Glutamatergic neuron (in vitro differentiated cells): ENCODE measurements at regions not wholly inside any gene's neighbourhood (a gene's known extent, or its start where the extent isn't known, plus 50 kb on each side); places are given as distances from the start of the nearest gene placed in this dataset.

ENCODE experiments used
- DNase-seq: peaks from one replicate; pipeline ENCODE4 v3.0.0; 2022
- H3K27ac Mint-ChIP-seq: one replicate; pipeline ENCODE4 v1.8.0; 2020; ENCODE audit warnings: mild to moderate bottlenecking, mixed read lengths, inconsistent platforms; ENCODE audit not compliant: unreplicated experiment
- H3K27me3 Mint-ChIP-seq: one replicate; pipeline ENCODE4 v1.8.0; 2020; ENCODE audit warnings: mild to moderate bottlenecking, moderate library complexity, mixed read lengths, inconsistent platforms; ENCODE audit not compliant: unreplicated experiment
- H3K36me3 Mint-ChIP-seq: one replicate; pipeline ENCODE4 v1.8.0; 2020; ENCODE audit warnings: mild to moderate bottlenecking, mixed read lengths, inconsistent platforms; ENCODE audit not compliant: unreplicated experiment
- H3K4me1 Mint-ChIP-seq: one replicate; pipeline ENCODE4 v1.8.0; 2020; ENCODE audit warnings: mild to moderate bottlenecking, low read depth, mixed read lengths, inconsistent platforms; ENCODE audit not compliant: unreplicated experiment
- H3K4me3 Mint-ChIP-seq: one replicate; pipeline ENCODE4 v1.8.0; 2020; ENCODE audit warnings: mild to moderate bottlenecking, mixed read lengths, inconsistent platforms; ENCODE audit not compliant: unreplicated experiment
- H3K9me3 Mint-ChIP-seq: one replicate; pipeline ENCODE4 v1.8.0; 2020; ENCODE audit warnings: mild to moderate bottlenecking, moderate library complexity, mixed read lengths, inconsistent platforms; ENCODE audit not compliant: unreplicated experiment
- TF ChIP-seq, protein P1 (sequence below): fragments of 200-600 bp; sonication (generic); IDR thresholded peaks from one replicate; pipeline ENCODE4 v1.5.0; 2021; ENCODE audit not compliant: partially characterized antibody, unreplicated experiment

DNA sequence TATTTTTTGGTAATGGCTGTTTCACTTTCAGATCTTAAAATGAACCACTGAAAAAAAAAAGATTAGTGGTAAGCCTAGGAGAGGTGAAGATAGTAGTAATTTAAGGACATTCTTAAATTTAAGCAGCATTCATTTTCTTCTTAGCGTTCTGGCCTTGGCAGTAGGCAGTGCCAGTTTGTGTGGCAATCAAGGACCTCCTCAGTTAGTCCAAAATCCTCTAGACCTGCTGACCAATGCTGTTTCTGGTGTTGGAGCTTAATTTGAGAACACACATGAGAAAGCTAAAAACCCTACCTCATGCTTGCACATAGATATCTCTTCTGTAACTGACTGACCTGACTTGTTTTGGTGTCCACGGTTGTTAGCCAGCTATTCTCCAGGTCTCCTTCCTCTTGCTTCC is 219.8 kb upstream of the RGS6 start:
- peaks cover 2% of the 10 kb centered on the region for H3K27me3 Mint-ChIP-seq
- H3K4me1 Mint-ChIP-seq: peaks cover 9% of the 10 kb centered on the region
- TF ChIP-seq, protein P1, sequence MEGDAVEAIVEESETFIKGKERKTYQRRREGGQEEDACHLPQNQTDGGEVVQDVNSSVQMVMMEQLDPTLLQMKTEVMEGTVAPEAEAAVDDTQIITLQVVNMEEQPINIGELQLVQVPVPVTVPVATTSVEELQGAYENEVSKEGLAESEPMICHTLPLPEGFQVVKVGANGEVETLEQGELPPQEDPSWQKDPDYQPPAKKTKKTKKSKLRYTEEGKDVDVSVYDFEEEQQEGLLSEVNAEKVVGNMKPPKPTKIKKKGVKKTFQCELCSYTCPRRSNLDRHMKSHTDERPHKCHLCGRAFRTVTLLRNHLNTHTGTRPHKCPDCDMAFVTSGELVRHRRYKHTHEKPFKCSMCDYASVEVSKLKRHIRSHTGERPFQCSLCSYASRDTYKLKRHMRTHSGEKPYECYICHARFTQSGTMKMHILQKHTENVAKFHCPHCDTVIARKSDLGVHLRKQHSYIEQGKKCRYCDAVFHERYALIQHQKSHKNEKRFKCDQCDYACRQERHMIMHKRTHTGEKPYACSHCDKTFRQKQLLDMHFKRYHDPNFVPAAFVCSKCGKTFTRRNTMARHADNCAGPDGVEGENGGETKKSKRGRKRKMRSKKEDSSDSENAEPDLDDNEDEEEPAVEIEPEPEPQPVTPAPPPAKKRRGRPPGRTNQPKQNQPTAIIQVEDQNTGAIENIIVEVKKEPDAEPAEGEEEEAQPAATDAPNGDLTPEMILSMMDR: no peak
- H3K4me3 Mint-ChIP-seq: no peak overlapping the region
- peaks cover 2% of the 10 kb centered on the region for H3K9me3 Mint-ChIP-seq
- H3K27ac Mint-ChIP-seq: no peak overlapping the region
- no peak for DNase-seq
- no peaks in the 10 kb centered on the region for H3K36me3 Mint-ChIP-seq

DNA sequence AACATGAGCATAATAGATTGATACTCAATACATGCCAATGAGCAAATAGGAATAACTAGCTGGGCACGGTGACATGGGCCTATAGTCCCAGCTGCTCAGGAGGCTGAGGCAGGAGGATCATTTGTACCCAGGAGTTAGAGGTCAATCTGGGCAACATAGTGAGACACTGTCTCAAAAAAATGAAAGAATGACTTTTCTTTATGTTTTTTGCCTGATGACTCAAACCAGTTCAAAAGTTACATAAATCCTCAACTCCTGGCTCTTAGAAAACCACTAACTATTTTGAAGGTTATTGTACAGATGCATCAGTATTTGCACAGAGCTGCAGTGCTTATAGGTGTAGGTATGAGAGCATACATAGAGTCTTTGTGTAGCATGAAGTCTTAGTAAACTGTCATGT is 219.2 kb upstream of the RGS6 start:
- no peaks in the 10 kb centered on the region for H3K36me3 Mint-ChIP-seq
- peaks cover 9% of the 10 kb centered on the region for H3K4me1 Mint-ChIP-seq
- TF ChIP-seq, protein P1: no peak
- H3K9me3 Mint-ChIP-seq: peaks cover 2% of the 10 kb centered on the region
- no peak for DNase-seq
- peaks cover 2% of the 10 kb centered on the region for H3K27me3 Mint-ChIP-seq
- no peak overlapping the region for H3K4me3 Mint-ChIP-seq
- H3K27ac Mint-ChIP-seq: no peak overlapping the region

DNA sequence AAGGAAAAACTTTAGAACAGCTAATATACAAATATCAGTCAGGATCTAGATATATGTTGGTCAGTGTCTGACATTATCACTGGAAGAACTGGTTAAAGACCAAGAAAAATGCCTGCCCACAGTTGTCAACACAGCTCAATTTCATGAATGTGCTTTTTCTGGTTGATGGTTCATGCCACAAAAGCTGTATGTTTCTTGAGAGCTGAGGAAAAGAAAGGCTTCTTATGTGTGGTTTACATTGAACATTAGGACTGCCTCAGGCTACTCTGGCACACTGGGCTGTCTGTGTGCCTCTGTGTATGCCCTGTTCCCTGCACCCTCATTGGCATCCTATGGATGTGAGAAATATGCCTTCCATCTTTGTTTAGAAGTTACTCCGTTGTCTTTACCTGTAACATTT is 218.8 kb upstream of the RGS6 start:
- Mint-ChIP-seq H3K4me3 (no peak overlapping the region), H3K27me3 (peaks cover 2% of the 10 kb centered on the region), H3K27ac (no peak overlapping the region), H3K36me3 (no peaks in the 10 kb centered on the region), H3K4me1 (peaks cover 9% of the 10 kb centered on the region), H3K9me3 (peaks cover 2% of the 10 kb centered on the region)
- TF ChIP-seq, protein P1: no peak
- DNase-seq: no peak

DNA sequence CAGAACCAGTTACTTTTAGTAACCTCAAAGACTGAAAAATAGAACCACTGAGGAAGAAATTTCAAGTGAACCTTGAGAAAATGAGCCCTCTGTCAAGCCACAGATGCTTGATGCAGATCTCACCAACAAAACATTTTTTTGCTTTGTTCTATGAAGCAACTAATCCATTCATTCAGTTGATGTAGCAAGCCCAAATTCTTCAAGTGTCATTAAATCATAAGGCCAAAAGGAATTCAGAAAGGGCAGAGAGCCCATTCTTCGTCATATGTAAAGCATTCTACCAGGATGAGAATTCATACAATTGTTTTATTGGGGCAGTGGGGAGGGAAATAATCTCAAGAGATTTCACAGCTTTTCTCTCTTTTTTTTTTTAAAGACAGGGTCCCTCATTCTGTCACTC is 218.0 kb upstream of the RGS6 start:
- TF ChIP-seq, protein P1: no peak
- Mint-ChIP-seq H3K27me3 (peaks cover 2% of the 10 kb centered on the region), H3K27ac (no peak overlapping the region), H3K4me1 (peaks cover 9% of the 10 kb centered on the region), H3K36me3 (no peaks in the 10 kb centered on the region), H3K9me3 (peaks cover 2% of the 10 kb centered on the region), H3K4me3 (no peak overlapping the region)
- DNase-seq: no peak

DNA sequence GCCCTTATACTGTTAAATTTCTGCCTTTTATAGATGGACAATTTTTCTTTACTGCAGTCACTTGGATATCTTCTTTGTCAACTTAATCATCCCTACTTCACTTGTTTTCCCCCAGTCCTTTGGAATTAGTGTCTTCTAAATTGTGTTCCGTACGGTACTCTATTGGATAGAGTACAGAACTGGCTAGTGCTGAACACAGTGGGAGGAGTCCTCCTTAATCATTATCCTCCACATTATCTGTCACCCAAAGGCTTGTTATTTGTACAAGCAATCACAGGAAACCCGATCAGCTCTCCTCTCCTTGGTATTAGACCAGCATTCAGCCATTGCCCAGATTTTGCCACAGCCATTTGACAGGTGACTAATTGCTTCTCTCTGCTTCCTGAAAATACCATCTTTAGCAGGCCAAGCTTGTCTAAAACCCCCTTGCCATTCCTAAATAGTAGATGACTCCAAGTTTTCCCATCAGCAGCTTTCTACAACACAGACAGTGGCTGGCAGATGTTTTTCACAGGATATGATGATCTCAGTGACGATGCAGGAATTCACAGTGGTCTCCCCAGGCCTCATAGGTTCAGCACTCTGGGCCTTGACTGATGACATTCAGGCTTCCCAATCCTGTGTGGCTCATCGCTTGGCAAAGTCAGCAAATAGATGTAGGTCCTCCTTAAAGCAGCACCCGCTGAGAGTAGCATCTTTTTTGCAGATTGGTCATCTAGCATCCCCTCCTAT is 216.0 kb upstream of the RGS6 start:
- Mint-ChIP-seq H3K4me3 (no peak overlapping the region), H3K9me3 (peaks cover 2% of the 10 kb centered on the region), H3K27ac (no peak overlapping the region), H3K4me1 (peaks cover 8% of the 10 kb centered on the region), H3K27me3 (no peaks in the 10 kb centered on the region), H3K36me3 (no peaks in the 10 kb centered on the region)
- no peak for DNase-seq
- TF ChIP-seq, protein P1: no peak
